22Rv1 (cell line): ENCODE measurements at regions not wholly inside any gene's neighbourhood (a gene's known extent, or its start where the extent isn't known, plus 50 kb on each side); places are given as distances from the start of the nearest gene placed in this dataset.

Experiments used
- CTCF ChIP-seq: fragments of 450-650 bp; IDR thresholded peaks from 2 replicates; pipeline ENCODE4 v1.5.1; 2017; ENCODE audit warnings: mild to moderate bottlenecking
- ZFX ChIP-seq: fragments of 450-650 bp; IDR thresholded peaks from 2 replicates; pipeline ENCODE4 v1.6.1; 2017; ENCODE audit warnings: antibody characterized with exemption, borderline replicate concordance

- no peak for TF ChIP-seq CTCF
- TF ChIP-seq ZFX, result no peak
Observed at GRCh38 chr5:40017135-40017534, 592.4 kb upstream of the DAB2 start.
